GM21786 (cell line): ENCODE measurements at regions not wholly inside any gene's neighbourhood (a gene's known extent, or its start where the extent isn't known, plus 50 kb on each side); places are given as distances from the start of the nearest gene placed in this dataset.

Source experiments
- ATAC-seq: cut with Tn5 transposase; IDR thresholded peaks from one replicate; pipeline ENCODE4 v1.9.1; 2021; ENCODE audit not compliant: unreplicated experiment

DNA sequence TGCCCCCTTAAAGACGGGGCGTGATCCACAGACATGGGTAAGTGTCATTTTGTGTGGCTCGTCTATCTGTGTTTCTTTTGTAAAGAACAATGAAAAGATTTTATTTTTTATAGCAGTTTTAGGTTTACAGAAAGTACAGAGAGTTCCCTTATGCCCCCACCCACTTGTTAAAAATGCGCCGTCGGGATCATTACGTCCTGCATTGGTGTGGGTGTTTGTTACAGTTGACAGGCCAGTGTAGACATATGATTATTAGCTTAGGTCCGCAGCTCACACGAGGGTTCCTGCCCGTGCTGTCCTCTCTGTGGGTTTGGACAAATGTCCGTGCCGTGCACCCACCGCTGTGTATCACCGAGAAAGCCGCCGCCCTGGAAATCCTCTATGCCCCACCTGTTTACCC lies 50.5 kb downstream of the RGS12 start:
- no peak for ATAC-seq

DNA sequence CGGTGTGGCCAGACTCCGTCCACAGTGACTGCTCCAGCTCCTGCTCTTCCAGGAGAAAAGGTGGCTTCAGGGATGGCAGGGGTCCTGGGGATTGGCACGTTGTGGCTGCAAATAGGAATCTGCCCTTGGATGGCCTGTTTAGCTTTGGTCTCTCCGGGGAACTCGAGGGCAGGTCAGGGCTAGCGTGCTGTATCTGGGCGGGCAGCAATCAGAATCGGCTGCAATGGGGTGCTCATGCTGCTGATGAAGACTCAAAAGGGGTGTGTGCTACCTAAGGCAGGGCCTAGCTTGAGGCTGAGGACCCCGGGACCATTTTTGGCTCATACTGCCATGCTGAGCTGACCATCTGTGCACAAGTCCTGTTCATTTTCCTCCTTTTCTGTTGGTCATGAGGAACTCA lies 51.3 kb downstream of the RGS12 start:
- ATAC-seq = no peak

DNA sequence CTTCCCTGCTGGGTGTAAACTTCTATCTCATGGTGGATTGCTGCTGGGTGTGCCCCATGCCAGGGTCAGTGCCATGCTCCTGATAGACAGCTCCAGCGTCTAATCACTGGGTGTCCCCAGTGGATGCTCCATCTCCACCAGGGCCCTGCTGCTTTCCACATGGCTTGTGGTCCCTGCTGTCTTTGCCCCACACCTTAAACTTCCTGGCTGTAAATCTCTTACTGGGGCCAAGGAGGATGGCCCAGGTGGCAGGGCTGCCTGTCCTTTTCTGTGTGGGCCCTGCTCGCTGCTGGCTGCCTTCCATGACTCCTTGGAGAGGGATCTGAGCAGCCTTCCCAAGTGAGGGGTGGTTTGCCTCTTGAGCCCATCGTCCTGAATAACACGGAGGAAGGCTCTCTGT lies 51.8 kb downstream of the RGS12 start:
- ATAC-seq = no peak

DNA sequence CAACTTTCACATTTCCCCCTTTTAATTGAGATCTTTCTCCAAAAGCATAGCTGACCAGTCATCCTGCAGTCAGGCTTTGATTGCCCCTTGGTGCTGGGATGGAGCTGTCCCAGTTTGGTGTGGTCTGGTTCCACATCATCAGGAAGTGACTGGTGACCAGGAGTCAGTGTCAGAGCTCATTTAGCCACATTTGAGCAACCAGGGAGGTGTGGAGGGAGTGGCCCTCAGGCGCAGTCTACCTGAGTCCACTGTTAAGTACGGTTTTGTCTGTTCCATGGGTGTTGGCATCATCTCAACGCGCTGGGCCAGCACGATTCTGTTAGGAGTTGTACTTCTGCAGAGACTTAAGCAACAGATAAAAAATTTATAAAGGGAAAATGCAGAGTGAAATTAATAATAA lies 52.6 kb downstream of the RGS12 start:
- no peak for ATAC-seq

DNA sequence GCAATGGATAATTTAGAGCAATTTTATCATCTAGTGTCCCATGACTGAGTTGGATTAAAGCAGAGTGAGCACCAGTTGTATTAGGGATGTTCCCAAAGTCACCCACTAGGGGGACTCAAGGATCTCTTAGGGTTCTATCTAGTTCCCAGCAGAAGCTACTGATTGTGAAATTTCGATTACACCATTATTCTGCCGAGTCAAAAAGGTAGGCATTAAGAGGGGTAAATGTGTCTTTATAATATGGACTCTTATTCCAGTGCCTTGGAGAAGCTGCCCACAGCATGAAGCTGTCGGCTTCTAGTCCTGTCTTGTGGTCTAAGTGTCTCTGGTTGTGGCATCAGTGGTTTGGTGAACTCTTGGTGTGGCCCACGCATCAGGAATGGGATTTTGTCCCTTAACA lies 53.3 kb downstream of the RGS12 start:
- no peak for ATAC-seq

GRCh38 chr4:3347871-3348270 lies 55.0 kb downstream of the RGS12 start:
- no peak for ATAC-seq

GRCh38 chr4:3348621-3349020 lies 55.8 kb downstream of the RGS12 start:
- no peak for ATAC-seq

GRCh38 chr4:3349116-3349515 lies 56.3 kb downstream of the RGS12 start:
- no peak for ATAC-seq

DNA sequence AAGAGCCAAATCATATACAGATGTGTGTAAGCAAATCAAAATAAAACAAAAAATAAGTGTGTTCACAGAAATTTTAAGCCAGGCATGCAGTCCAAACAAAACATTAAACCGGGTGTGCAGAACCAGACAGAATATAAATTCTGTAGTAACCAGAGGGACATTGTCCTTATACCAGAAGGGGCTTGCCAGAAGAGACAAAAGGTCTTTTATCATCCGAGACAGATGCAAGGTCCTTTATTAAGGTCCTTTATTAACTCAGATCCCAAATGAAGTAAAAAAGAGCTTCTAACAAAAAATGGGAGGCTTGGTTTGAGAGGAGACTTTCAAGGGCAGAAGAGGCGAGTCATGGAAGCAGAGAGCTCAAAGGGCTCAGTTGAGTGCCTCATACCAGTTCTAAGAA lies 59.2 kb downstream of the RGS12 start:
- ATAC-seq = no peak

DNA sequence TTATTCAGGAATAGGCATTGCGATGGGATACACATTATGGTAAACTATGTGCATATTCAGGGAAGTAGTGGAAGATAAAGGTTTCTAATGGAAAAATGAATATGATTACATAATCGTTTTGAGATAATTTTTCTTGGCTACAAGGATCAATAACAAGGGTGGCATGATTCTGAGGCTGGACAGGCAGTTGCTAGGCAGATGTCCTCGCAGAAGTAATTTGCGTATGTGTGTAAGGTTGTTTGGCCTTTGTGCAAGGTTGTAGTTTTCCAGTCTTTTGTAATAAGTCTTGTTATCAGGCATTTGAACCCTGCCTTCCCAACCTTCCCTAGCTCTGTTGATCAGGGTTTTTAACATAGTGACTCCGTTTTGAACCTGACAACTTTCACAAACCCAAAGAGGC lies 59.7 kb downstream of the RGS12 start:
- ATAC-seq = no peak

- no peak for ATAC-seq
Observed at GRCh38 chr4:3352941-3353594, 60.2 kb downstream of the RGS12 start.

DNA sequence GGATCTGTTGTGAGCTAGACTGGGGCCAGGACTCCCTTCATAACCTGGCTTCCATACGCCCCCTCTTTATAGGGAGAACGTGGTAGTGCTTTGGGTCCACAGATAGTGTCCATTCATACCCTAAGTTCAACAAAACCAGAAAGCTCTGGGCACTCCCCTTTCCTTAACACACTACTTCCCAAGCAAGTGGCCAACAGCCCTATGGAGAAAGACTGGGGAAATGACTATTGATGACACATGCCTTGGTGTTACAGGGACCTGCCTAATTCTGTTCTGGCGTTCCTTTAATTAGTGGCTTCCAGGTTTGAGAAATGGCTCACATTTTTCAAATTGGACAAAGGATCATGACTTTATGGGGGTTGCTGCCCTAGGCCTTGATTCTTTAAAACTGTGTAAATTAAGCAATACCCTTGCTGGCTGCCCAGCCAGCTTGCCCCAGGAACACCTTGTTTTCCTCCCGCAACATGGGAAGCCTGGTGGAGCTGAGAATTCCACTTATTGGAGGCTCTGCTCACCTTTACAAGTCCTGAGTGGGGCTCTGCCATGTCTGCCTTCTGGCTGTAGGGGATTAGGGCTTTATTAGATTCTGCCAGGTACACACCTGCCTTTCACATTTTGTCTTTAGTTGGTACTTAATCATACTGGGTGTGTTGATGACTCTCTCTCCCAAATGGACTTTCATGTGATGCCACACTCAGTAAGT lies 61.1 kb downstream of the RGS12 start:
- ATAC-seq = no peak

GRCh38 chr4:3354455-3354811 lies 61.6 kb downstream of the RGS12 start:
- no peak for ATAC-seq

DNA sequence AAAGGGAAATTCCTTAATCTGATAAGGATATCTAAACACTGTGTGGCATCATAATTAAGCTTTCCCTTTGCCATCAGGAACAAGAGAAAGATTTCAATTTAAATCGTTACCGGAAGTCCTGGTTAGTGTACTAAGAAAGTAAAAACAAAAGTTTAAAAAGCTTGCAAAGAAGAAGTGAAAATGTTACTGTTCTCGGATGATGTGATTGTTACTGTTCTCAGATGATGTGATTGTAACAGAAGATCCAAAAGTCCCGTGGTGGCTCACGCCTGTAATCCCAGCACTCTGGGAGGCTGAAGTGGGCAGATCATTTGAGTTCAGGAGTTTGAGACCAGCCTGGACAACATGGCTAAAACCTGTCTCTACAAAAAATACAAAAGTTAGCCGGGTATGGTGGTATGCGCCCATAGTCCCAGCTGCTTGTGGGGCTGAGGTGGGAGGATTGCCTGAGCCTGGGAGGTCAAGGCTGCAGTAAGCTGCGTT lies 62.5 kb downstream of the RGS12 start:
- ATAC-seq = peak; percentile 88

- ATAC-seq = no peak
Observed at GRCh38 chr4:3358656-3359055, 65.8 kb downstream of the RGS12 start.

DNA sequence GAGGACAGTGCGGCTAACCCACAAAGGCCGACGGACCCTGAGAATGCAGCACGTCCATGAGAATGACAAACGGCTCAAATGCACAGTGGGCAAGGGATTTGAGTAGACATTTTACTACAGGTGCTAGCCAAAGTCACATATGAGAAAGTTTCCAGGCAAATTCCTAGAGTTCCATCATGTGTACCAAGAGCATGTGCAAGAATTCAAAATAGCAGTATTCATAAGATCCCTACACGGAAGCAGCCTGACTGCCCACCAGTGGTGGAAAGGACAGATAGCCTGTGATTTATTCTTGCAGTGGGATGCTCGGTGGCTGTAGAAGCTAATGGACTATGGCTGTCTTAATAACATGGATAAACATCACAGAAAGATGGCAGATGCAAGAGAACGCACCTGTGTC lies 68.0 kb downstream of the RGS12 start:
- ATAC-seq = no peak

DNA sequence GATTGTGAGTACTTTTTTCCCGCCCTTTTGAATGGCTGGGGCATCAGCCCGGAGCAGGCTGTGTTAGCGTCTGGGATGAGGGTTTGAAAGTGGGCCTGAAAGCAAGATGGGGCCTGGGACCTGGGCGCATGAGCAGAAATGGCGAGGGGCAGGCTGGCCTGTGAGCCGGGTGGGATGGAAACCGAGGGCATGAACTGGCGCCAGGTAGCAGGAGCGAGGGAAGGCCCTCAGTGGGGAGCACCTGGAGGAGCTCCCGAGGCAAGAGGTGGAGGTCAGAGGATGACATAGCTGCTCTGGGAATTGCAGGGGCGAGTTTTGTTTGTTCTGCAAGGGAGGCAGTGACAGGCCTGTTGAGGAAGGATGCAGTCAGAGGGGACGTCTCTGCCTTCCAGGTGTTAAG lies 68.6 kb downstream of the RGS12 start:
- ATAC-seq = no peak

- ATAC-seq = no peak
Observed at GRCh38 chr4:3361896-3362295, 69.1 kb downstream of the RGS12 start.

DNA sequence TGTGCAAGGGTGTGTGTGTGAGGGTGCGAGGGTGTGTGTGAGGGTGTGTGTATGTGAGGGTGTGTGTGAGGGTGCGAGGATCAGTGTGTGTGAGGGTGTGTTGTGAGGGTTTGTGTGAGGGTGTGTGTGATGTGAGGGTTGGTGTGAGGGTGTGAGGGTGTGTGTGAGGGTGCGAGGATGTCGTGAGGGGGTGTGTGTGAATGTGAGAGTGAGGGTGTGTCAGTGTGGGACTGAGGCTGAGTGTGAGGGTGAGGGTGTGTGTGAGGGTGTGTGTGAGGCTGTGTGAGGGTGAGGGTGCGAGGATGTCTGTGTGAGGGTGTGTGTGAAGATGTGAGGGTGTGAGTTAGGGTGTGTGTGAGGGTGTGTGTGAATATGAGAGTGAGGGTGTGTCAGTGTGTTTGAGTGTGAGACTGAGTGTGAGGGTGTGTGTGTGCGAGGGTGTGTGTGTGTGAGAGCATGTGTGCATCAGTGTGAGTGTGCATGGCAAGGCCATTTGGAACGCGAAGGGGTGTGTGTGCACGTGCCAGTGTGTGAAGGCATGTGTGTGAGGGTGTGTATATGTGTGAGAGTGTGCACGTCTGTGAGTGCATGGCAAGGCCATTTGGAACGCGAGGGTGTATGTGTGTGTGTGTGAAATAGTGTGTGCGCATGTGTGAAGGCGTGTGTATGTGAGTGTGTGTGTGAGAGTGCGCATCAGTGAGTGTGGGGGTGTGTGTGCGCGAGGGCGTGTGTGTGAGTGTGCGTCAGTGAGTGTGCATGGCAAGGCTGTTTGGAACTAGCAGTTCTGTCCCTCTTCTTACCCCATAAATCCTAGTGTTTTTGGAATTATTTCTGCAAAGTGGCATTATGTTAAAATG lies 69.8 kb downstream of the RGS12 start:
- ATAC-seq = no peak

DNA sequence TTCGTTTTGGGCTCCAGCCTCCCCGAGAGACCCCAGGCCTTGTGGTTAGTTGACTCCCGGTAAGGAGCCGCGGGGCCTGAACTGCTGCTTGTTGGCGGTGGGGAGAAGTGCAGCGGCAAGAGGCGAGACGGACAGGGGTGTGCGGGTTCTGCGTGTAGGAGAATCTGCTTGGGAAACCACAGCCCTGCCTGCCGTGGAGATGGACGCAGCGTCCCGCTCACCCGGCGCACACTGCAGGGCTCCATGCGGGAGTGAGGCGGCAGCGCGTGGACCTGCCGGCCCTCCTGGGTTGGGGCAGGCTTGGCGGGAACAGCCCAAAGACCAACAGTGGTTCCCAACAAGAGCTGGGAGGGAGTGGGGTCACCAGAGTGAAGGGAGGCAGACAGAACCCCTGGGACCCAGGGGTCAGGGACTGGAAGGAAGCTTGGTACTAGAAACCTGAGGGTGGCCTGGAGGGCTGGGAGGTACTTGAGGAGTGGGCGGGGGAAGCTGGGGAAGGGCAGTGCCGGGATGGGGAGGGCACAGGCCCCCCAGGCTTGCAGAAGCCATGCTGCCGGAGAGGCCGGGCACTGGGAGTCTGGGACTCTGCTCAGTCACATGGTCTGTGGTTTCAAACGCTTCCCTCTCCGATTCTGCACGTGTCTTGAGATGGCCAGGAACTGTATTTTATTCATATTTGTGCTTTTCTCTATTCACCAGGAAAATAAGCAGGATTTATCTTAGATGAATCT lies 70.8 kb downstream of the RGS12 start:
- ATAC-seq = no peak

- ATAC-seq = no peak
Observed at GRCh38 chr4:3364199-3364598, 71.4 kb downstream of the RGS12 start.
